IMR-90 (cell line): ENCODE measurements at regions not wholly inside any gene's neighbourhood (a gene's known extent, or its start where the extent isn't known, plus 50 kb on each side); places are given as distances from the start of the nearest gene placed in this dataset.
"Not testable (repeated sequence)": the region's sequence is repeated elsewhere in the genome, so short reads cannot be mapped to it uniquely, and the experiment has no call there.

ENCODE experiments used
- ATAC-seq: fragments of 200-7000 bp; cut with Tn5 transposase; 2 replicates; pipeline ENCODE4 v1.9.1; 2020; ENCODE audit warnings: low read depth, mild to moderate bottlenecking, moderate library complexity
- BruUV-seq: library from RNA; stranded (reverse); fragments of 400-500 nt; replicated peaks from 2 replicates; lab custom pipeline; 2021; lab: Mats Ljungman, UMichigan
- CTCF ChIA-PET: fragments of 300-600 bp; formaldehyde crosslinking; extraction: SDS; loops from one replicate; lab custom pipeline; 2021; ENCODE audit warnings: antibody characterized with exemption; lab: Yijun Ruan, JAX
- POLR2A ChIA-PET: fragments of 300-600 bp; sonication (Branson Sonifier 250); formaldehyde crosslinking; loops from one replicate; lab custom pipeline; 2022; ENCODE audit warnings: antibody characterized with exemption; ENCODE audit not compliant: unreplicated experiment; lab: Charles Lee
- DNase-seq: peaks from one replicate; pipeline ENCODE4 v3.0.0; 2013
- H2AFZ ChIP-seq: replicated peaks from 2 replicates; pipeline ENCODE3; 2013; ENCODE audit warnings: low read length, mild to moderate bottlenecking; ENCODE audit not compliant: poor library complexity
- H2AK5ac ChIP-seq: 2 replicates; pipeline ENCODE4 v1.6.1; 2013; ENCODE audit warnings: low read depth, low read length, inconsistent platforms
- H2AK9ac ChIP-seq: replicated peaks from 2 replicates; pipeline ENCODE3; 2013; ENCODE audit warnings: mild to moderate bottlenecking, low read depth, low read length, moderate library complexity; ENCODE audit not compliant: poor library complexity
- H2BK120ac ChIP-seq: 2 replicates; pipeline ENCODE4 v1.6.1; 2013; ENCODE audit warnings: low read depth, low read length, inconsistent platforms
- H2BK15ac ChIP-seq: 3 replicates; pipeline ENCODE4 v1.6.1; 2013; ENCODE audit warnings: low read depth, low read length, inconsistent platforms
- H2BK20ac ChIP-seq: 2 replicates; pipeline ENCODE4 v1.6.1; 2013; ENCODE audit warnings: low read depth, mild to moderate bottlenecking, inconsistent platforms, low read length, moderate library complexity
- H2BK5ac ChIP-seq: 2 replicates; pipeline ENCODE4 v1.6.1; 2013; ENCODE audit warnings: mild to moderate bottlenecking, low read depth, low read length, inconsistent platforms; ENCODE audit not compliant: poor library complexity, severe bottlenecking
- H3K14ac ChIP-seq: replicated peaks from 2 replicates; pipeline ENCODE4 v1.6.1; 2013; ENCODE audit warnings: low read depth, low read length, inconsistent platforms
- H3K18ac ChIP-seq: 2 replicates; pipeline ENCODE4 v1.6.1; 2013; ENCODE audit warnings: low read depth, low read length, control low read depth
- H3K23ac ChIP-seq: 2 replicates; pipeline ENCODE4 v1.6.1; 2013; ENCODE audit warnings: low read depth, low read length, inconsistent platforms
- H3K27ac ChIP-seq: 2 replicates; pipeline ENCODE4 v1.5.1; 2013; ENCODE audit warnings: mild to moderate bottlenecking, control low read depth, low read length; ENCODE audit not compliant: insufficient read depth
- H3K27me3 ChIP-seq: 2 replicates; pipeline ENCODE4 v1.6.1; 2013; ENCODE audit warnings: low read length; ENCODE audit not compliant: control insufficient read depth, insufficient read depth
- H3K36me3 ChIP-seq: 2 replicates; pipeline ENCODE4 v1.6.1; 2013; ENCODE audit warnings: low read length, mixed read lengths; ENCODE audit not compliant: control insufficient read depth, insufficient read depth
- H3K4ac ChIP-seq: 2 replicates; pipeline ENCODE4 v1.6.1; 2013; ENCODE audit warnings: low read depth, low read length, inconsistent platforms
- H3K4me1 ChIP-seq: 2 replicates; pipeline ENCODE4 v1.6.1; 2013; ENCODE audit warnings: low read length, mixed read lengths; ENCODE audit not compliant: control insufficient read depth, insufficient read depth
- H3K4me2 ChIP-seq: 2 replicates; pipeline ENCODE4 v1.6.1; 2013; ENCODE audit warnings: low read depth, mild to moderate bottlenecking, control low read depth, low read length, moderate library complexity
- H3K4me3 ChIP-seq: 2 replicates; pipeline ENCODE4 v1.5.1; 2013; ENCODE audit warnings: low read depth, mild to moderate bottlenecking, control low read depth, low read length, moderate library complexity; ENCODE audit not compliant: insufficient read depth
- H3K56ac ChIP-seq: 2 replicates; pipeline ENCODE4 v1.6.1; 2013; ENCODE audit warnings: low read length, inconsistent platforms; ENCODE audit not compliant: insufficient read depth; ENCODE audit errors: extremely low read depth
- H3K79me1 ChIP-seq, 2 experiments: 2 replicates each; pipeline ENCODE4 v1.6.1; 2013; ENCODE audit warnings: low read length in 2 of 2, inconsistent platforms in 1 of 2, low read depth in 1 of 2
- H3K9ac ChIP-seq: 2 replicates; pipeline ENCODE4 v1.6.1; 2013; ENCODE audit warnings: low read depth, low read length, control low read depth
- H3K9me1 ChIP-seq: 2 replicates; pipeline ENCODE4 v1.6.1; 2013; ENCODE audit warnings: low read length, inconsistent platforms; ENCODE audit not compliant: insufficient read depth
- H3K9me3 ChIP-seq: 2 replicates; pipeline ENCODE4 v1.6.1; 2013; ENCODE audit warnings: low read length; ENCODE audit not compliant: control insufficient read depth, insufficient read depth
- H4K20me1 ChIP-seq: 2 replicates; pipeline ENCODE4 v1.6.1; 2013; ENCODE audit warnings: low read length, inconsistent platforms; ENCODE audit not compliant: insufficient read depth
- H4K5ac ChIP-seq: 2 replicates; pipeline ENCODE4 v1.6.1; 2013; ENCODE audit warnings: mild to moderate bottlenecking, low read depth, low read length, control low read depth
- H4K8ac ChIP-seq, 2 experiments: 2 replicates each; pipeline ENCODE4 v1.6.1; 2013; ENCODE audit warnings: low read depth in 2 of 2, low read length in 2 of 2, control low read depth in 1 of 2, inconsistent platforms in 1 of 2
- H4K91ac ChIP-seq: 2 replicates; pipeline ENCODE4 v1.6.1; 2013; ENCODE audit warnings: low read depth, low read length, inconsistent platforms; ENCODE audit not compliant: insufficient read depth
- BHLHE40 ChIP-seq: fragments of 150-350 bp; IDR thresholded peaks from 2 replicates; pipeline ENCODE4 v1.6.1; 2016; ENCODE audit warnings: mild to moderate bottlenecking, low read depth, low read length
- CEBPB ChIP-seq: IDR thresholded peaks from 2 replicates; pipeline ENCODE4 v1.6.1; 2012; ENCODE audit warnings: low read depth, low read length, improper control_type of control experiment
- FOS ChIP-seq: fragments of 150-350 bp; IDR thresholded peaks from 2 replicates; pipeline ENCODE4 v1.6.1; 2016; ENCODE audit warnings: low read depth, low read length
- MAZ ChIP-seq: IDR thresholded peaks from 2 replicates; pipeline ENCODE4 v1.6.1; 2012; ENCODE audit warnings: low read depth, mild to moderate bottlenecking, low read length, improper control_type of control experiment, moderate library complexity, borderline replicate concordance
- NFE2L2 ChIP-seq: fragments of 150-350 bp; IDR thresholded peaks from 2 replicates; pipeline ENCODE4 v1.6.1; 2016; ENCODE audit warnings: low read depth, mild to moderate bottlenecking, low read length
- POLR2A ChIP-seq: IDR thresholded peaks from 2 replicates; pipeline ENCODE4 v1.6.1; 2012; ENCODE audit warnings: mild to moderate bottlenecking, low read depth, low read length
- RAD21 ChIP-seq: IDR thresholded peaks from 2 replicates; pipeline ENCODE4 v1.6.1; 2012; ENCODE audit warnings: low read length, improper control_type of control experiment
- RFX5 ChIP-seq: IDR thresholded peaks from 2 replicates; pipeline ENCODE4 v1.8.0; 2012; ENCODE audit warnings: low read depth, mild to moderate bottlenecking, low read length, moderate library complexity
- WGBS, 2 experiments: methylation state at CpG; one replicate each; pipeline versions ENCODE4 v1.1.5 to v1.1.7; 2013; ENCODE audit warnings: missing lambda C conversion rate in 2 of 2; ENCODE audit not compliant: insufficient read length in 1 of 2; ENCODE audit errors: extremely low coverage in 2 of 2; 5-methylcytosine and 5-hydroxymethylcytosine counted together
- dilution Hi-C: fragments of 300-500 bp; cut with HindIII; formaldehyde crosslinking; loops from one replicate; pipeline ENCODE4 v1.14.3; 2018; ENCODE audit warnings: low sequenced_read_pairs; ENCODE audit not compliant: unreplicated experiment
- in situ Hi-C: fragments of 300-500 bp; cut with MboI; formaldehyde crosslinking; loops from 3 replicates; pipeline ENCODE4 v1.14.3; 2019; ENCODE audit warnings: low sequenced_read_pairs, inconsistent platforms, mixed read lengths
- intact Hi-C: fragments of 100-400 bp; cut with micrococcal nuclease; formaldehyde crosslinking; loops from 2 replicates; pipeline ENCODE4 v1.10.0; 2022

- Histone ChIP-seq H3K56ac (no peak overlapping the region), H2BK20ac (no peak overlapping the region), H4K8ac (no peak overlapping the region), H3K27ac (no peak overlapping the region), H3K4me1 (no peaks in the 10 kb centered on the region), H3K9ac (no peak overlapping the region), H2BK5ac (no peak overlapping the region), H2BK120ac (no peak overlapping the region), H3K4me3 (no peak overlapping the region), H3K36me3 (no peaks in the 10 kb centered on the region), H3K14ac (no peak overlapping the region), H3K9me1 (no peaks in the 10 kb centered on the region), H3K27me3 (no peaks in the 10 kb centered on the region), H3K4me2 (no peak overlapping the region), H3K9me3 (no peaks in the 10 kb centered on the region), H3K18ac (no peak overlapping the region; the same call in 1 of the 2 replicates), H4K91ac (no peak overlapping the region), H2AK9ac (no peak overlapping the region), H3K4ac (no peak overlapping the region), H4K20me1 (no peaks in the 10 kb centered on the region), H3K79me1 (no peaks in the 10 kb centered on the region), H2AK5ac (no peak overlapping the region), H2AFZ (no peak overlapping the region), H2BK15ac (no peak overlapping the region), H3K23ac (no peak overlapping the region), H4K5ac (no peak overlapping the region)
- intact Hi-C loops: no loop called here
- ChIA-PET CTCF (interaction anchor here (0.6 kb wide), 1 partner anchor 60 kb away, joined by 3 read pairs; no protein-coding TSS in a partner anchor), POLR2A (no interaction called here)
- BruUV-seq: no TSS peak
- dilution Hi-C loops: no loop called here
- ATAC-seq (no peak), DNase-seq (no peak)
- in situ Hi-C loops: no loop called here
- TF ChIP-seq CEBPB (no peak), RFX5 (no peak), NFE2L2 (no peak), BHLHE40 (no peak), MAZ (no peak), RAD21 (no peak), FOS (no peak), POLR2A (no peak)
- WGBS, 2 experiments: no CpG with 5 or more reads among the region's 2 CpGs
Measured at GRCh38 chr11:109062871-109063270, 359.1 kb upstream of the C11orf87 start.

GRCh38 chr11:109064618-109065311, 357.2 kb upstream of the C11orf87 start:
- H3K79me1 ChIP-seq, H3K9ac ChIP-seq, H3K36me3 ChIP-seq, BruUV-seq, H2AK9ac ChIP-seq, in situ Hi-C loops, H2BK20ac ChIP-seq, H2AK5ac ChIP-seq, H3K4me3 ChIP-seq, intact Hi-C loops, H3K4me2 ChIP-seq, H3K4ac ChIP-seq, DNase-seq, H3K4me1 ChIP-seq, H2BK15ac ChIP-seq, H3K27me3 ChIP-seq, H3K56ac ChIP-seq, H4K20me1 ChIP-seq, H4K8ac ChIP-seq, dilution Hi-C loops, POLR2A ChIA-PET, H2BK120ac ChIP-seq, H4K5ac ChIP-seq, H3K23ac ChIP-seq, H2BK5ac ChIP-seq, H3K27ac ChIP-seq, H2AFZ ChIP-seq, H4K91ac ChIP-seq, H3K9me1 ChIP-seq, ATAC-seq, H3K18ac ChIP-seq, H3K14ac ChIP-seq, H3K9me3 ChIP-seq: not testable (repeated sequence)
- CTCF ChIA-PET: interaction anchor here (0.6 kb wide), 1 partner anchor 426 kb away, joined by 3 read pairs; no protein-coding TSS in a partner anchor
- WGBS, 2 experiments: no CpG with 5 or more reads among the region's 5 CpGs
